NK-92 (cell line): ENCODE measurements at regions not wholly inside any gene's neighbourhood (a gene's known extent, or its start where the extent isn't known, plus 50 kb on each side); places are given as distances from the start of the nearest gene placed in this dataset.
"Not testable (repeated sequence)": the region's sequence is repeated elsewhere in the genome, so short reads cannot be mapped to it uniquely, and the experiment has no call there.

Source experiments
- DNase-seq: peaks from one replicate; lab custom pipeline; 2025; ENCODE audit not compliant: unreplicated experiment; lab: John Stamatoyannopoulos, UW

DNA sequence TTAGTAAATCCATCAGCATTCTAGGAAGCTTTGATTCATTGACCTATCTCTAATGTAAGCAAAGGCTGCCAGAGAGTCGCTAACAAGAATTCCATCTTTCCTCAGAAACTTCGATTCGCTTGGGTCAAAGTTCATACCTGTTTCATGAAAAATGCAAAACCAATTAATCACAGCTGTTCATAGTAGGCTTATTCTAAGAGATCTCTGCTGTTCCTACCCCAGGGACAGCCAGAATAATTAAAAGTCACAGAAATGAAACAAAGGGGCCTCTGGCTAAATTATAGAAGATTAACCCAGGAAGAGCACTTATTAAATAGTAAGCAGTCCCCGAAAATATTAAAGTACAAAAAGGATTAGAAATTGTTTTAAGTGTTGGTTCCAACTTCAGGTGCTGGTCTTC, 280.1 kb upstream of the FRG2C start:
- not testable (repeated sequence) for DNase-seq

DNA sequence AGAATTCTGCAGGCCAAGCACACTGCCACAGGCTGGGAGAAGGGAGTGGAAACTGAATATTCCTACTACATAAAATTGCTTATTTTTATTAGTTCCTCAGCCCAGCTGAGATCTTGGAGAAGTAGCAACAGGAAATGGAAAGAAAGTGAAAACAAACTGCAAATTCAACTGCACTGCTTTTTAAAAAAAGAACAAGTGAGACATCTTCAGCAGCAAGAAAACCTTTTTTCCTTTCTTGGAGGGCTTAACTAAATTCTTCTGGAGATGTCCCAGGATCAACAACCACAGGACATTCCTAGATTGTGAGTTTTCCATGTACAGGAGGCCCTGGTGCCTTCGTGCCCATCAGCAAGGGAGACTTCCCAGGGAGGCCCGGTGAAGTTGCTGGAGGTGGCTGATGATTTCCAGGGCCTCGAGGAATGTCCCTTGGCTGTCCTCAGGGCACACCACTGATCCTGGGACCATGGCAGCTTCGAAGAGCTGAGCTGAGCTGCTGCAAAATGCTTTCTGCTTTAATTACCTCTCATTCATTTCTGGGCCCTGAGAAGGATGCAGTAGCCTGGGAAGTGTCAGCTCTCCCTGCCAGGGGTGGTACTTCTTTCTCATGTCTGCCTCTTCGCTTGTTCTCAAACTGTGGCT, 275.5 kb upstream of the FRG2C start:
- not testable (repeated sequence) for DNase-seq

DNA sequence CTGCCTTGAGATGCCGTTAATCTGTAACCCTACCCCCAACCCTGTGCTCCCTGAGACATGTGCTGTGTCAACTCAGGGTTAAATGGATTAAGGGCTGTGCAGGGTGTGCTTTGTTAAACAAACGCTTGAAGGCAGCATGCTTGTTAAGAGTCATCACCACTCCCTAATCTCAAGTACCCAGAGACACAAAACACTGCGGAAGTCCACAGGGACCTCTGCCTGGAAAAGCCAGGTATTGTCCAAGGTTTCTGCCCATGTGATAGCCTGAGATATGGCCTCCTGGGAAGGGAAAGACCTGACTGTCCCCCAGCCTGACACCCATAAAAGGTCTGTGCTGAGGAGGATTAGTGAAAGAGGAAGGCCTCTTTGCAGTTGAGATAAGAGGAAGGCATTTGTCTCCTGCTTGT, 270.8 kb upstream of the FRG2C start:
- not testable (repeated sequence) for DNase-seq

DNA sequence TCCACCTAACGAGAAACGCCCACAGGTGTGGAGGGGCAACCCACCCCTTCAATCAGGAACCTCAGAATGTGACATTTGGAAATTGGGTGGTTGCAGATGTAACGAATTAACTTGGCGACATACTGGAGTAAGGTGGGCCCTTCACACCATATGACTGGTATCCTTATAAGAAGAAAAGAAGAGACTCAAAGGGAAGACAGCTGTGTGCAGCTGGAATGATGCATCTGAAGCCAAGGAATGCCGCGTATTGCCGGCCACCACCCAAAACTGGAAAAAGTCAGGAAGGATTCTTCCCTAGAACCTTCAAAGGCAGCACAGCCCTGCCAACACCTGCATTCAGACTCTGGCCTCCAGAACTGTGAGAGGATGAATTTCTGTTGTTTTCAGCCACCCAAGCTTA, 270.0 kb upstream of the FRG2C start:
- DNase-seq = not testable (repeated sequence)

DNA sequence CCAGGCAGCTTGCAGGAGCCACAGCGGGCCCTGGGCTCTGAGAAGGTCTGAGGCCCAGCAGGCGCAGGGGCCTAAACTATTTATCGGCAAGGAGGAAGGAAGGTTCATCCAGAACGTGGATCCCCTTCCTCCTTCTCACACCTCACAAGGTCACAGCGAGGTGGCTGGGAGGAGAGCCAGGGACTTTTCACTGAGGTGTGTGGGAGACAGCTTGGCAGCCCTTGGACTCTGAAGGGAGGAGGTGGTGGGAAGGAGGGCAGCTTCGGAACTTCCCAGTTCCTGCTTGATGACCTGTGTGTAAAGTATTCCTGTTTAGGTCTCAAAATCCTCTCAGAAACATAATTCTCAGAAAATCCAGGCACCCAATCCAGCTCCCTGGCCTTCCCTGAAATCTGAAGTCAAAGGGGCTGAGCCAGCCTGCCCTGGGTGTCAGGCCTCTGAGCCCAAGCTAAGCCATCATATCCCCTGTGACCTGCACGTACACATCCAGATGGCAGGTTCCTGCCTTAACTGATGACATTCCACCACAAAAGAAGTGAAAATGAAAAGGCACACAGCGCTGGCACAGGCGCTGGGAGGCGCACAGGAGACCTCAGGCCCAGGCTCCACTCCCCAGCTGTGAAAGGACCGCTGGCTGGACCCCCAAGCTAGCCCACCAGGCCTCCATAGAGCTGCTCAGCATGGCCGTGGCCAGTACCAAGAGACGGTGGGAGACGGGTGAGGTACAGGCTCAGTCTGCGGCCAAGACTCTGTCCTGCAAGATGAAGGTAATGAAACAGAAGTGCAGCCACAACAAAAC, 269.4 kb upstream of the FRG2C start:
- not testable (repeated sequence) for DNase-seq

DNA sequence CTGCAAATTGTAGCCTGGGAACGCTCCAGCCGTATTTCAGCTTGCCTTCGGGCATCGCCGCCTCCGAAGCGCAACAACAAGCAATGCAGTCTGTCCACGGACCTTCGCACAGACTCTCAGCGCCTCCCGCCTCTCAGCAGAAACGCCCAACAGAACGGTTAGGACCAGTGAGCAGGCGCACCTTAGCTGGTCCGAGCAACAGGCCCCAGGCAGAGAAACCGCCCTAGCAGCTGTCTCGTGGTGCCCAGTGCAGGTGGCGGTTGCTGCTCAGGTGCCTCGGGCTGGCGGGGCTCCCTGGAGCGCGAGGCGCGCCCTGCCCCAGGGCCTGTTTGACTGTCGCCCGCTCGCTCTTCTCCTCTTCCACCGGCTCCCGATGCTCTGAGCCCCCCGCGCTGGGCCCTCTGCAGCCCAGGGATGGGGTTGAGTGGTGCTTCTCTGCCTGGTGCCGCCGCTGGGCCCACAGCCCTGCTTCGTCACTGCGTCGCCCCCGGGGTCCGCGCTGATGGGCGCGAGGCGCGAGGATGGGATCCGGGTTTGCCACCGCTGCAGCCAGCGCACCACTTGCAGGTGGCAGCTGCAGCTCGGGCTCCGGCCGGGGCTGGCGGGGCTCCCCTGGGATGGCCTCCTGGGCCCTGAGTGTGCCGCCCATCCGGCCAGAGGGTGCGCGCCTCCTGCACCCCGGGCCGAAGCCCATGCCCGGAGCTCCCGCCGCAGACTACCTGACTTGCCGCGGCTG, 268.4 kb upstream of the FRG2C start:
- no peak for DNase-seq

DNA sequence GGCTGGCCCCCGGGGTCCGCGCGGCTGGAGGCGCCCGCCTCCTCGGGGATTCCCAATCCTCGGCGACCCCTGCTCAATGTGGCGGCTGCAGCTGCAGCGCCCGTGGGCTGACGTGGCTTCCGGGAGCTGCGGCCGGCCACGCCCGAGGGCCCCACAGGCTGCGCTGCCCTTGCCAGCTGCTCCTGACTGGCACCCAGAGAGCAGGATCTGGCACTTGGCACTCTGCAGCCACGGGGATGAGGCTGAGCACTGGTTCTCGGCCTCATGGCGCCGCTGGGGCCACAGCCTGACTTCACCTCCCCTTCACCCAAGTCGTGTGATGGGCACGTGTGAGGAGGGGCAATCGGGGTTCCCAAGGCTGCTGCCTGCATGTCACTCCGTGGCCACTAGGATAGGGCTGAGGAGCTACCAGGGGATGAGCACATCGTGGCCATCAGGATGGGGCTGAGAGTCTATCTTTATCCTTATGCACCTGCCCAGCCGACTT, 267.8 kb upstream of the FRG2C start:
- DNase-seq = no peak

DNA sequence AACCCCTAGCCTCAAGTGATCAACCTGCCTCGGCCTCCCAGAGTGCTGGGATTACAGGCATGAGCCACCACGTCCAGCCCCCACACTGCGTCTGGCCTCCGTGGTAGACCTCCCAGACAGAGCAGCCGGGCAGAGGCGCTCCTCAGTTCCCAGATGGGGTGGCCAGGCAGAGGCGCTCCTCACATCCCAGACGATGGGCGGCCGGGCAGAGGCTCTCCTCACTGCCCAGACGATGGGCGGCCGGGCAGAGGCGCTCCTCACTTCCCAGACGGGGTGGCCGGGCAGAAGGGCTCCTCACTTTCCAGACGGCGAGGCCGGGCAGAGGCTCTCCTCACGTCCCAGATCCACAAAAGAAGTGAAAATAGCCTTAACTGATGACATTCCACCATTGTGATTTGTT, 266.6 kb upstream of the FRG2C start:
- not testable (repeated sequence) for DNase-seq

DNA sequence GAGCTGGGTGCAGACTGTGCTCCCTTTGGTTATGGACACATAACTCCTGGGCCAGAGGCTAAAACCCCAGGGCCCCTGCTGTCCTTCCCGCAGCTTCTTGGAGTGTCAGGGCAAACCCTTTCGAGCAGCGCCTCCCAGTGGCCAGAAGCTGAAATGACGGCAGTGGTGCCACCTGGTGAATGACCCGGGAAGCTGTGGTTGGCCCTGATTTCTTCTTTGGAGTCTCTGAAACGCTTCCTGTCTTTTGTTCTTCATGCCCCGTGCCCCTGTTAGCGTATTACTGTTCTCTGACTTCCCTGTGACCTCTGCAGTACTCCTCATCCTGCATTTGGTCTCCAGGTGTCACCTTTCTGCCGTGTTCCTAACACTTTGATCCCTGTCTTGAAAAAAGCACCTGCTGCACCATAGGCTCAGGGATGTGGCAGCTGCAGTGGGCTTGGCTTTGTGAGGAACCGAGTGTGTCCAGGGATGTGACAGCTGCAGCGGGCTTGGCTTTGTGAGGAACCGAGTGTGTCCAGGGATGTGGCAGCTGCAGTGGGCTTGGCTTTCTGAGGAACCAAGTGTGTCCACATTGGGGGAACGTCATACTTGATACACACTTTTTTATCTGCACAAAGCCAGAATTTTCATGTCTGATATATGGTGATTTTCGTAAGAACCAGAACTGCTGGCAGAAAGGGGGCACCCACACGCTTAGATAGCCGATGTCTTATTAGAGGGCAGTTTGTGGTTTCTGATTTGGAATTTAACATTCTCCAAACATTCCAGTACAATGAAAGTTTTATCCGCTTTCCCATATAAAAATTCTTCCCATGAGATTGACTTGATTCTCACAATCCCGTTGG, 241.8 kb upstream of the FRG2C start:
- DNase-seq = not testable (repeated sequence)

DNA sequence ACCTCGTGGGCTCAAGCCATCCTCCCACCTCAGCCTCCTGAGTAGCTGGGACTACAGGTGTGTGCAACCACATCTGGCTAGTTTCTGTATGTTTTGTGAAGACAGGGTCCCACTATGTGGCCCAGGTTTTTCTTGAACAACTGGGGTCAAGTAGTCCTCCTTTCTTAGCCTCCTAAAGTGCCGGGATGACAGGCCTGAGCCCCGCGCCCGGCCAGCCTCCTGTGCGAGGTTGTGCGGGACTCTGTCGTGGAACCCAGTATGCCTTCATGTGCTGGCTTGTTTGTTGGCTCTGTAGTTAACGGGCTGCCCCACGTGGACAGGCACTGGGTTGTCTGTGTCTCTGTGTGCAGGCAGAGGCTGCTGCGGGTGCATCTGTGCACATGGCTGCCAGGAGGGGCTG, 238.7 kb upstream of the FRG2C start:
- not testable (repeated sequence) for DNase-seq

DNA sequence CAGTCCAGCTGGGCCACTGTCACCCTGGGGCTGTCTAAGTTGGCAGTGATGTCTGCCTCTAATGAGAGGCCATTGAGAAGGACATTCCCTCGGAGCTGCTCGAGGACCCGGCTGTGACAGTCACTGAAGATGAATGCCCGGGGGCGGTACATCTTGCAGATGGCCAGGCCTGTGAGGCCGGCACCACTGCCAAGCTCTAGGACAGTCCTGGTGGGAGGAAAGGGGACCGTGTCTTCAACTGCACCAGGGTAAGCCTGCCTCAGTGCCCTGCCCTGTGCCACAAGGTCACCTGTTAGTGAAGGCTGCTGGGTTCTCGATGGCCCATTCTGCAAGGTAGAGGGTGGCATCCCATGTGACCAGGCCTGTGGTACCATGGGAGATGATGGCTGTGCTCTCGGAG, 236.6 kb upstream of the FRG2C start:
- DNase-seq = not testable (repeated sequence)

DNA sequence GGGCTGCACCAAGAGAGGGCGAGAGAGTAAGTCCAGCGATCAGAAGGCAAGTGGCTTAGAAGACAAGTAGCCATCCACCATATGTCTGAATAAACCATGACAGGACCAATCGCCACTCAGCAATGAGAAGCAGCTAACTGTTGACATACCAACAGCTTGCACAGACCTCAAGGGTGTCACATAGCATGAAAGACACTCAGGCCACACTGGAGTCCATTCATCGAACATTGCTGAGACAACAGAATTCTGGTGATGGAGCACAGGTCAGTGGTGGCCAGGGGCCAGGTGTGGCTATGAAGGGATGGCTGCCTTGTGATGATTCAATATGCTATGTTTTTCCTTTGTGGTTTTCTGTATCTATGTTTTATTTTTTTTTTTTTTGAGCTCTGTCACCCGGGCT, 236.2 kb upstream of the FRG2C start:
- DNase-seq = not testable (repeated sequence)

DNA sequence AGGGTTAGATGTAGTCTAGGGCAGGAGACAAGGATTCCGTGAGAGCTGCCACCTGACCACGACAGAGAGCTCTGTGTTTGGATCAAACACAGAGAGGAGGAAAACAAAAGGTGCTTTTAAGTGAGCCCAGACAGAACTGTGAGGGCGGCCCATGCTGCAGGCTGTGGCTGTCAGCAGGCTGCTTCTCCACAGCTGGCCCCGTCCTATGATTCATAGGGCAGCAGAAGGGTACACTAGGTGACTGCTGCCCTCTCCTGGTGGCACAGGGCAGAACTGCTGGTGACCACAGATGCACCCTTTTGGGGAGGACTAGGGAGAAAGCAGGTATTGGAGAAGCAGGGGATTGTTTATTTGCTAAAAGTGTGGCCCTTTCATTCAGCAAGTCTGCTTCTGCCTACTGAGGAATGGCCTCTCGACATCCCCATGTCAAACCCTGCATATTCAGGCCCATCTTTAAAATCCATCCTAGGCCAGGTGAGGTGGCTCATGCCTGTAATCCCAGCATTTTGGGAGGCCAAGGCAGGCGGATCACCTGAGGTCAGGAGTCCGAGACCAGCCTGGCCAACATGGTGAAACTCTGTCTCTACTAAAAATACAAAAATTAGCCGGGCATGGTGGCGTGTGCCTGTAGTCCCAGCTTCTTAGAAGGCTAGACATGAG, 234.4 kb upstream of the FRG2C start:
- DNase-seq = not testable (repeated sequence)

DNA sequence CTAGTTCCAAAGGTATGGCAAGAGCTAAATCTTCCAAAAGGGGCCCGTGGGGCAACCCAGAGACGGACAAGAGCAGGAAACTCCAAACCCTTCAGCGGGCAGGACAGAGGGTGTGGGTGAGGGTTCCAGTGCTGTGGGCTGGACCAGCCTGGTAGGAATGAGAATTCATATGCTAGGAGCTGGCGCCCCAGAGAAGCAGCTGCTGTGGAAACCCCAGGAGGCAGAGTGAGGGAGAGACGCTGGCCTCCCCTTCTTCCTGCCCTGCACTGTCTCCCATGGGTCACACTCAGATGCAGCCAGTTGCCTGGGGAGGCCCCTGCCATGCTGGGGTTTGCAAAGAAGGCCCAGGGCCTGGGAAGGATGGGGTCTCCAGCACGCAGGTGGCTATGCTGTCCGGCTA, 233.7 kb upstream of the FRG2C start:
- not testable (repeated sequence) for DNase-seq

DNA sequence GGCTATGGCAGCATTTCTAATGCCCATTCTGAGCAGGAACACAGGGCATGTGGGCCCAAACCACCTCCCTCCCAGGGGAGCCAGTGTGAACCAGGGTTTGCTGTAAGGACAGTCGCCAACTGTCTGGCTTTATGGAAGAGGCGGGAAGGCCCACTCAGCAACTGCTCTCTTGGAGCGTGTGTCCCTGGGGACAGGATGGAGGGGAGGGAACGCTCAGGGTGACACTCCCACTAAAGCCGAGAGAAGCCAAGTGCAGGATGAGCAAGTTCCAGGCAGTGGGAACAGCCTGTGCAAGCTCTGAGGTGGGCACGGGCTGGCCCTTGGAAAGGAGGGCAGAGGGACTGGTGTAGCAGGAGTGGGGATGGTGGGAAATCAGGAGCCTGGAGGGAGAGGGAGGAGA, 233.0 kb upstream of the FRG2C start:
- not testable (repeated sequence) for DNase-seq

DNA sequence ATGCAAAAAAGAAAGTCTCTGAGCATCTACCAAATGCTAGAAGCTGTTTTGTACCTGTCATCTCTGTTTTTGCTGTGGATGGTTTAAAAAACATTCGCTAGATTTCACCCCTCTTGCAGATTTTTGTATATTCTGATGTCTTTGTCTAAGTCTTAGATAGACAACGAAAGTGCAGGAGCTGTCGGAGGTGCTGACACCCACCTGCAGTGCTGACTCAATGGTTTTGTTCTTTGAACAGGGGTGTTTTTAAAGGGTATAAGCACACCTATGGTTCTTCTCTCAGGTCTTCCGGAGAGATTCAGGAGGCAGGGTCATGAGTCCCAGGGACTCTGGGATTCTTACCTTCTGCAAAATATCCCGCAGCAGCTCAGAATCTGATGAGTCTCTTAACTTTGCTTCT, 231.7 kb upstream of the FRG2C start:
- DNase-seq = not testable (repeated sequence)

DNA sequence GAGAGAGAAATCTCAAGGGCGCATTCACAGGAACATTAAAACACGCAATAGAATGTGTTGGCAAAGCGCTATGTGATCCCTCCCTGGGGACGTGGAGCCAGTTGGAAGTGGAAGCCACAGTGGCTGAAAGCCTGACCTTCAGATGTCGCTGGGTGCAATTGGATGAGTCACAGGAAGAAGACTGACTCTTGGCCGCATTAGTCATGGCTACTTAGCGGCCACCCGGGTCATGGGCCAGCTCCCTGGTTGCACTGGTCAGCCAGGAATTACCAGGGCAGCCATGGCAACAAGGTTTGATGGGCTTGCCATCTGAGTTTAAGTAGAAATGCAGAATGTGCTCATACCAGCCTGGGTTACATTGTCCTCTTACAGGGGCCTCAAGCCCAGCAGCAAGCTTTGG, 231.2 kb upstream of the FRG2C start:
- DNase-seq = not testable (repeated sequence)

DNA sequence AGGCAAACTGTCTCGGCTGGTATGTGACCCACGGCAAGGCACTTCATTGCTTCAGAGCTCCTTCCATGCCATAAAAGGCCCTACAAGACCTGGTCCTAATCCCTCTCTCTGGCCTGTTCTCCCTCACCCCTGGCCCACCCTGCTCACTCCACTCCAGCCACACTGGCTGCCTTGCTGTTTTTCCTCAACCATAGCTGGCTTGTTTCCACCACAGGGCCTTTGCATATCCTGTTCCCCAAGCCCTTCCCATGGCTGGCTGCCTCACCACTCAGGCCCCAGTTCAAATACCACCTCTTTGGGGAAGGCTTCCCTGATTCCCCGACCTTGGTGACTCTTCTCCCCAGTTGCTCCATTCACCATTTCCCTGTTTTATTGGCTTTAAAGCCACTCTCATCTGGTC, 230.8 kb upstream of the FRG2C start:
- DNase-seq = not testable (repeated sequence)

DNA sequence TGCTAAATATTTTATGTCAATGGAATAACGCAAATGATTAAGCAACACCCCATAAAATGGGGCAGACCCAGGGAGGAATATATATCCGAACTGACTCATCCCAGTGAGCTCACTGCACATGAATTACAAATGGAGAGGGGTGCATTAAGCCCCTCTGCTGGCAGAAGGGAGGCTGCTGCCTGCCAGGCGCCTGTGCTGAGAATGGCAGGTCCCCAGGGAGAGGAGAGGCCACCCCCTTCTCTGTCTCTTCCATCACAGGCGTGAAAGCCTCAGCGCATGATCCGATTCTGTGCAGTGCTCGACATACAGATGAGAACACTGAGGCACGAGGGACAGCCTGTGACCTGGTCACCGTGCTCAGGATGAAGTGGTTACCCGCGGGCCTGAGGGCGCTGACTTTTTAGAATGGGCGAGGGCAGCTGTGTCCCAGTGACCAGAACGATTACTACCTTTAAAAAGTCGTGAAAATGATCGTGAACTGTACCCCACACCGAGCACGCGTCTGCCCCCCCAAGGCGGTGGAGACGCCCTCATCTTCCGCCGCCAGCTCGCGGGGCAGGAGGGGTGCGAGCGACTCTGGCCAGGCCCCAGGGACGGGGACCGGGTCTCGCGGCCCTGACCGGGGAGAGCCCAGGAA, 229.7 kb upstream of the FRG2C start:
- not testable (repeated sequence) for DNase-seq
